ENCODE measurements at regions not wholly inside any gene's neighbourhood (a gene's known extent, or its start where the extent isn't known, plus 50 kb on each side); places are given as distances from the start of the nearest gene placed in this dataset.

DNA sequence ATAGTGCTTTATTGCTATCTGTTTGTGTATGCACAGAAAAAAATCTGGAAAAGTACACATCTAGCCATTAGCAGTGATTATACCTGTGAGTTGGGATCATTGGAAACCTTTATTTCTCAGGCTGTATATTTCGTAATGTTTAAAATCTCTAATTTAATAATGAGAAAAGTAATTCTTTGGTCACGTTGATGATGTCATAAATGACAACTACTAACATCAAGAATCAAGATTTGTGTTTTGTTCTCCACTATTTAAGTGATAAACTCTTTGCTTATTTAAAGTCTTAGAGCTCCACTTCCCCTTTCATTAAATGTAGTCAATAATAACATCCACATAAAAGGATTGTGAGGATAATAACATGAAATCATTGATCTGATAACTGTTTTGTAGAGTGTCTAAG lies 126.2 kb downstream of the TMA16 start:
- DNase-seq (ENCODE audit: low spot score) (no peak), ATAC-seq (ENCODE audit: low FRiP score) (no peak)
- TF ChIP-seq, protein P1, sequence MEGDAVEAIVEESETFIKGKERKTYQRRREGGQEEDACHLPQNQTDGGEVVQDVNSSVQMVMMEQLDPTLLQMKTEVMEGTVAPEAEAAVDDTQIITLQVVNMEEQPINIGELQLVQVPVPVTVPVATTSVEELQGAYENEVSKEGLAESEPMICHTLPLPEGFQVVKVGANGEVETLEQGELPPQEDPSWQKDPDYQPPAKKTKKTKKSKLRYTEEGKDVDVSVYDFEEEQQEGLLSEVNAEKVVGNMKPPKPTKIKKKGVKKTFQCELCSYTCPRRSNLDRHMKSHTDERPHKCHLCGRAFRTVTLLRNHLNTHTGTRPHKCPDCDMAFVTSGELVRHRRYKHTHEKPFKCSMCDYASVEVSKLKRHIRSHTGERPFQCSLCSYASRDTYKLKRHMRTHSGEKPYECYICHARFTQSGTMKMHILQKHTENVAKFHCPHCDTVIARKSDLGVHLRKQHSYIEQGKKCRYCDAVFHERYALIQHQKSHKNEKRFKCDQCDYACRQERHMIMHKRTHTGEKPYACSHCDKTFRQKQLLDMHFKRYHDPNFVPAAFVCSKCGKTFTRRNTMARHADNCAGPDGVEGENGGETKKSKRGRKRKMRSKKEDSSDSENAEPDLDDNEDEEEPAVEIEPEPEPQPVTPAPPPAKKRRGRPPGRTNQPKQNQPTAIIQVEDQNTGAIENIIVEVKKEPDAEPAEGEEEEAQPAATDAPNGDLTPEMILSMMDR (IDR thresholded peaks at IDR 0.05), result no peak

DNA sequence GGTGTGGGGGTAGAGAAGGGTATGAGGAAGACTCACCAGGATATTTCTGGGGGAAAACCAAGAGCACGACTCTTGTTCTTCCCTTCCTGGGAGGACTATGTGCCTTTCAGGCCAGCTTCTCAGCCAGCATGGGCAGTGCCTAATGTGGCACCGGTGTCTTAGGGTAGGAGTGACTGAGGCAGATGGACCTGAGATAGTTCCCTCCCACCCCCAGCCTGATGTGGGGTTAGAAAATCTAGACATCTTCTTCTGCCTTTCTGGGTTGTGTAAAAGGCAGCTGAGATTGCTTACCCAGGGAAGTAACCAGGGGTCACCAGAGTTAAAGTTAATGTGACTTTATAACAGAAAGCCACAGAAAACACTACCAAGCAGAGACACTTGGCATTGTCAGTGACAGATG lies 127.3 kb downstream of the TMA16 start:
- no peak for DNase-seq (ENCODE audit: low spot score)
- ATAC-seq (ENCODE audit: low FRiP score), result no peak
- TF ChIP-seq, protein P1 (IDR thresholded peaks at IDR 0.05), result no peak

GRCh38 chr4:163622379-163623035 lies 128.0 kb downstream of the TMA16 start:
- no peak for DNase-seq (ENCODE audit: low spot score)
- no peak for ATAC-seq (ENCODE audit: low FRiP score)
- TF ChIP-seq, protein P1 (IDR thresholded peaks at IDR 0.05), result no peak

DNA sequence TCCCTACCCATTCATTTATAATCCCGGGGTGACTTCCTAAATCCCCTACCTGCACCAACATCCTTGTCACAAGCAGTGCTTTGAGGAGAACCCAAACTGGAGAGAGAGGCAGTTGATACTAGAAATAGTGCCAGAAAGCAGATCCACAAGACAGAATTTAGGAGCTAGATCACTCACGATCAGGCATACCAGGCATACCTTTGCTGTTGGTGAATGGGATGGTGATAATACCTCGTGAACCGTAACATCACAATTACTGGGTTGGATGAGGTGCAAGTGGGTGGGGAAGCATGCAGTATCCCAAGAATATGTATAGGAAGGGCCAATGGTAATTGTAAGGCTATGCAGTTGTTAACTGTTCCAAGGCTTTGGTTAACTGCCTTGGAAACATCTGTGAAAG lies 129.3 kb downstream of the TMA16 start:
- ATAC-seq (ENCODE audit: low FRiP score) (no peak), DNase-seq (ENCODE audit: low spot score) (no peak)
- TF ChIP-seq, protein P1 (IDR thresholded peaks at IDR 0.05), result no peak

DNA sequence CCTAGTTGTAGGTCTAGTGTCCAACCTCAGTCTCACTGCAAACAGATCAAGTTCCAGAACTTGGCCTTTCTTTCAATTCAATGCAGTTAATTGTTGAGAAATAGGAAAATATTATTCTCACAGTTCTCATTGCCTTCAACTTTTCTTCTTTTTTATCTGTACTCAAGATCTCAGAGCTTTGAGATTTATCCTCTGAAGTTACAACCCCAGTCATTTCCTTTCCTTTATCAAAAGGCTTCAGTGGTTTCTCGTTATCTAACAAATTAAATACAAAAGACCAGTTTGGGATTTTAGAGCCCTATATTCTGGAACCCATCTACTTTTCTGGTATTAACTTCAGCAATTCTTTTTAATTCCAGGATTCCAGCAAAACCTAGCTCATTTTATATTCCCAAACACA lies 130.2 kb downstream of the TMA16 start:
- DNase-seq (ENCODE audit: low spot score) (no peak), ATAC-seq (ENCODE audit: low FRiP score) (no peak)
- TF ChIP-seq, protein P1 (IDR thresholded peaks at IDR 0.05), result no peak

- no peak for ATAC-seq (ENCODE audit: low FRiP score)
Measured at GRCh38 chr4:163631288-163631687, 136.8 kb downstream of the TMA16 start.

DNA sequence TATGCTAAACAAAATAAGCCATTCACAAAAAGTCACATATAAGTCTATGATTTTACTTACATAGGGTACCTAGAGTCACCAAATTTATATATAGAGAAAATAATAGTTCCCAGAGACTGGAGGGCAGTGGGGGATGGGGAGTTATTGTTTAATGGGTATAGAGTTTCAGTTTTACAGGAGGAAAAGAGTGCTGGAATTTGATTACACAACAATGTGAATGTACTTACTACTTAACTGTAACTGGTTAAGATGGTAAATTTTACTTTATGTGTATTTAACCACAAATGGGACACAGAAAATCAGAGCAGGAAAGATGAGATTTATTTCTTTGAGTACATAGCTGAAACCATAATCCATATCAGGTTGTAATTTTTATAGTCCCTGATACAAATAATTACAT lies 144.4 kb downstream of the TMA16 start:
- DNase-seq (ENCODE audit: low spot score) (no peak), ATAC-seq (ENCODE audit: low FRiP score) (no peak)
- TF ChIP-seq, protein P1 (IDR thresholded peaks at IDR 0.05), result no peak

More at GRCh38 chr4:163631288-163631687, 136.8 kb downstream of the TMA16 start:
- no peak for DNase-seq (ENCODE audit: low spot score)
- TF ChIP-seq, protein P1 (IDR thresholded peaks at IDR 0.05), result no peak

Measured in omental fat pad (tissue), 3 donors.